H9 (cell line): ENCODE measurements at regions not wholly inside any gene's neighbourhood (a gene's known extent, or its start where the extent isn't known, plus 50 kb on each side); places are given as distances from the start of the nearest gene placed in this dataset.

Source experiments
- DNase-seq: peaks from one replicate; pipeline ENCODE4 v3.0.0-alpha.2; 2017
- H2AFZ ChIP-seq: one replicate; pipeline ENCODE4 v1.6.1; 2013; ENCODE audit warnings: mild to moderate bottlenecking, low read length, control low read depth, moderate library complexity
- H2AK5ac ChIP-seq: 2 replicates; pipeline ENCODE4 v1.6.1; 2013; ENCODE audit warnings: low read length, control low read depth, mixed read lengths; ENCODE audit not compliant: insufficient read length
- H2BK120ac ChIP-seq: one replicate; pipeline ENCODE4 v1.6.1; 2013; ENCODE audit warnings: low read depth, mild to moderate bottlenecking, low read length, control low read depth, inconsistent platforms; ENCODE audit not compliant: poor library complexity, severe bottlenecking
- H2BK12ac ChIP-seq: 2 replicates; pipeline ENCODE4 v1.6.1; 2013; ENCODE audit warnings: low read length, control low read depth, mixed read lengths, low read depth; ENCODE audit not compliant: insufficient read length
- H2BK15ac ChIP-seq: 2 replicates; pipeline ENCODE4 v1.6.1; 2013; ENCODE audit warnings: low read depth, low read length, control low read depth
- H2BK20ac ChIP-seq: one replicate; pipeline ENCODE4 v1.6.1; 2013; ENCODE audit warnings: low read depth, mild to moderate bottlenecking, low read length, control low read depth, inconsistent platforms; ENCODE audit not compliant: poor library complexity, severe bottlenecking
- H2BK5ac ChIP-seq: 2 replicates; pipeline ENCODE4 v1.6.1; 2013; ENCODE audit warnings: low read length, control low read depth, mixed read lengths; ENCODE audit not compliant: insufficient read length
- H3K14ac ChIP-seq: 2 replicates; pipeline ENCODE4 v1.6.1; 2013; ENCODE audit warnings: low read length, control low read depth; ENCODE audit not compliant: insufficient read depth
- H3K18ac ChIP-seq: 2 replicates; pipeline ENCODE4 v1.6.1; 2013; ENCODE audit warnings: low read depth, mild to moderate bottlenecking, mixed read lengths, low read length, control low read depth; ENCODE audit not compliant: insufficient read length
- H3K23ac ChIP-seq: 2 replicates; pipeline ENCODE4 v1.6.1; 2013; ENCODE audit warnings: low read length, control low read depth, mixed read lengths, low read depth; ENCODE audit not compliant: insufficient read length
- H3K23me2 ChIP-seq: 2 replicates; pipeline ENCODE4 v1.6.1; 2013; ENCODE audit warnings: low read depth, mild to moderate bottlenecking, mixed read lengths, low read length, control low read depth; ENCODE audit not compliant: insufficient read length, poor library complexity, severe bottlenecking
- H3K27ac ChIP-seq: 2 replicates; pipeline ENCODE4 v1.5.1; 2013; ENCODE audit warnings: low read length, control low read depth, mixed read lengths, low read depth; ENCODE audit not compliant: insufficient read length
- H3K27me3 ChIP-seq: 2 replicates; pipeline ENCODE4 v1.6.1; 2013; ENCODE audit warnings: low read length, control low read depth, inconsistent platforms; ENCODE audit not compliant: insufficient read depth
- H3K4ac ChIP-seq: 2 replicates; pipeline ENCODE4 v1.6.1; 2013; ENCODE audit warnings: low read depth, mild to moderate bottlenecking, control low read depth, inconsistent platforms, low read length, moderate library complexity
- H3K4me1 ChIP-seq: 2 replicates; pipeline ENCODE4 v1.6.1; 2013; ENCODE audit warnings: low read length, control low read depth, inconsistent platforms; ENCODE audit not compliant: insufficient read depth
- H3K4me2 ChIP-seq: 2 replicates; pipeline ENCODE4 v1.6.1; 2013; ENCODE audit warnings: low read length, control low read depth, mixed read lengths; ENCODE audit not compliant: insufficient read length, insufficient read depth
- H3K56ac ChIP-seq: 2 replicates; pipeline ENCODE4 v1.6.1; 2013; ENCODE audit warnings: low read depth, mild to moderate bottlenecking, mixed read lengths, low read length, control low read depth; ENCODE audit not compliant: insufficient read length
- H3K79me1 ChIP-seq: 2 replicates; pipeline ENCODE4 v1.6.1; 2013; ENCODE audit warnings: low read depth, mild to moderate bottlenecking, moderate library complexity, low read length, control low read depth, inconsistent platforms; ENCODE audit not compliant: insufficient read depth, poor library complexity, severe bottlenecking
- H3K79me2 ChIP-seq: 2 replicates; pipeline ENCODE4 v1.6.1; 2013; ENCODE audit warnings: low read length, control low read depth, inconsistent platforms; ENCODE audit not compliant: insufficient read depth
- H3K9ac ChIP-seq: 2 replicates; pipeline ENCODE4 v1.6.1; 2013; ENCODE audit warnings: low read length, control low read depth, mixed read lengths; ENCODE audit not compliant: insufficient read length; ENCODE audit errors: extremely low read depth
- H3K9me3 ChIP-seq: one replicate; pipeline ENCODE4 v1.6.1; 2013; ENCODE audit warnings: low read depth, low read length, inconsistent platforms; ENCODE audit not compliant: control insufficient read depth
- H3T11ph ChIP-seq: one replicate; pipeline ENCODE4 v1.6.1; 2013; ENCODE audit warnings: mild to moderate bottlenecking, low read length, control low read depth, inconsistent platforms
- H4K20me1 ChIP-seq: one replicate; pipeline ENCODE4 v1.6.1; 2013; ENCODE audit not compliant: control insufficient read depth, insufficient read length, insufficient read depth
- H4K5ac ChIP-seq: 2 replicates; pipeline ENCODE4 v1.6.1; 2013; ENCODE audit warnings: low read depth, mild to moderate bottlenecking, mixed read lengths, low read length, control low read depth; ENCODE audit not compliant: insufficient read length
- H4K8ac ChIP-seq: replicated peaks from 2 replicates; pipeline ENCODE4 v1.6.1; 2013; ENCODE audit warnings: low read length, control low read depth, mixed read lengths, low read depth; ENCODE audit not compliant: insufficient read length
- H4K91ac ChIP-seq: 2 replicates; pipeline ENCODE4 v1.6.1; 2013; ENCODE audit warnings: low read depth, mild to moderate bottlenecking, moderate library complexity, mixed read lengths, low read length, control low read depth; ENCODE audit not compliant: insufficient read length
- H3K27ac Mint-ChIP-seq, 3 experiments: 2 replicates in 2 of 3; 3 replicates in 1 of 3; pipeline ENCODE4 v1.8.0; 2020 to 2021; ENCODE audit warnings: mixed read lengths in 3 of 3, mild to moderate bottlenecking in 1 of 3, moderate library complexity in 1 of 3
- H3K27me3 Mint-ChIP-seq: 2 replicates; pipeline ENCODE4 v1.8.0; 2021; ENCODE audit warnings: low read depth, mild to moderate bottlenecking, moderate library complexity, mixed read lengths
- H3K36me3 Mint-ChIP-seq, 3 experiments: 2 replicates in 2 of 3; 3 replicates in 1 of 3; pipeline ENCODE4 v1.8.0; 2020 to 2021; ENCODE audit warnings: low read depth in 3 of 3, mixed read lengths in 3 of 3; ENCODE audit not compliant: insufficient read depth in 1 of 3
- H3K4me1 Mint-ChIP-seq, 2 experiments: 2 replicates each; pipeline ENCODE4 v1.8.0; 2020; ENCODE audit warnings: mixed read lengths in 2 of 2
- H3K4me3 Mint-ChIP-seq, 2 experiments: 2 replicates in 1 of 2; 3 replicates in 1 of 2; pipeline ENCODE4 v1.8.0; 2020 to 2021; ENCODE audit warnings: mild to moderate bottlenecking in 2 of 2, mixed read lengths in 2 of 2, moderate library complexity in 1 of 2
- H3K9me3 Mint-ChIP-seq, 2 experiments: 2 replicates in 1 of 2; 3 replicates in 1 of 2; pipeline ENCODE4 v1.8.0; 2020; ENCODE audit warnings: mild to moderate bottlenecking in 2 of 2, mixed read lengths in 2 of 2, moderate library complexity in 1 of 2
- WGBS: extraction: QIAGEN DNeasy Blood & Tissue Kit; methylation state at CpG from one replicate; pipeline ENCODE4 v1.1.7; 2013; ENCODE audit warnings: missing lambda C conversion rate, low lambda C conversion rate, mixed read lengths; ENCODE audit not compliant: insufficient read length; ENCODE audit errors: extremely low coverage; 5-methylcytosine and 5-hydroxymethylcytosine counted together
- TF ChIP-seq, protein P1 (sequence below): fragments of 200-600 bp; sonication (generic); conservative IDR thresholded peaks from 3 replicates; pipeline ENCODE4 v1.8.0; 2021; ENCODE audit warnings: antibody characterized with exemption, mild to moderate bottlenecking

DNA sequence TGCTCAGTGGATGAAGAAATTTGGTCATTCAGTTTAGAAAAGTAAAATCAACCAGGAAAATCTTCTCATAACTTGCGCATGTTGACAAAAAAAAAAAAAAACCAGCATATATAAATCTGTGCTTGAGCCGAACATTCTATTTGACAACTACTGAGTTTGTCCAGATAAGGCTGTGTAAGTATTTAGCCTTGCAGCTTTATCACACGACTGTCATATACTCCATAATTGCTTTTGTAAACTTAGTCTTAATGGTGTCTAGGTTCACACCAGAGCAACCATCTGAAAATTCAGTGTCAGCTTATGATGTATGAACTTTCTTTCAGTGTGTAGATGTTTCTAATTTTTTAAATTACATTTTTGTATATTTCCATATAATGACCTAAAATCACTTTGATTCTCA is 1173.8 kb upstream of the TMPRSS15 start:
- no peak overlapping the region for H3K23ac ChIP-seq
- no peak overlapping the region for H3K9ac ChIP-seq
- TF ChIP-seq, protein P1, sequence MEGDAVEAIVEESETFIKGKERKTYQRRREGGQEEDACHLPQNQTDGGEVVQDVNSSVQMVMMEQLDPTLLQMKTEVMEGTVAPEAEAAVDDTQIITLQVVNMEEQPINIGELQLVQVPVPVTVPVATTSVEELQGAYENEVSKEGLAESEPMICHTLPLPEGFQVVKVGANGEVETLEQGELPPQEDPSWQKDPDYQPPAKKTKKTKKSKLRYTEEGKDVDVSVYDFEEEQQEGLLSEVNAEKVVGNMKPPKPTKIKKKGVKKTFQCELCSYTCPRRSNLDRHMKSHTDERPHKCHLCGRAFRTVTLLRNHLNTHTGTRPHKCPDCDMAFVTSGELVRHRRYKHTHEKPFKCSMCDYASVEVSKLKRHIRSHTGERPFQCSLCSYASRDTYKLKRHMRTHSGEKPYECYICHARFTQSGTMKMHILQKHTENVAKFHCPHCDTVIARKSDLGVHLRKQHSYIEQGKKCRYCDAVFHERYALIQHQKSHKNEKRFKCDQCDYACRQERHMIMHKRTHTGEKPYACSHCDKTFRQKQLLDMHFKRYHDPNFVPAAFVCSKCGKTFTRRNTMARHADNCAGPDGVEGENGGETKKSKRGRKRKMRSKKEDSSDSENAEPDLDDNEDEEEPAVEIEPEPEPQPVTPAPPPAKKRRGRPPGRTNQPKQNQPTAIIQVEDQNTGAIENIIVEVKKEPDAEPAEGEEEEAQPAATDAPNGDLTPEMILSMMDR = no peak
- H3K23me2 ChIP-seq = no peaks in the 10 kb centered on the region
- H3K79me2 ChIP-seq = no peaks in the 10 kb centered on the region
- no peak overlapping the region for H4K8ac ChIP-seq
- no peak overlapping the region for H3K14ac ChIP-seq
- no peak overlapping the region for H2BK20ac ChIP-seq
- no peak overlapping the region for H2BK15ac ChIP-seq
- no peak overlapping the region for H3T11ph ChIP-seq
- no peak overlapping the region for H3K4me2 ChIP-seq
- no CpG with 5 or more reads among the region's 3 CpGs for WGBS
- H3K4me3 Mint-ChIP-seq = no peak overlapping the region
- no peak overlapping the region for H3K4ac ChIP-seq
- H3K9me3 ChIP-seq = no peaks in the 10 kb centered on the region
- H3K27me3 Mint-ChIP-seq = no peaks in the 10 kb centered on the region
- H3K27ac Mint-ChIP-seq = no peak overlapping the region
- no peak overlapping the region for H2BK5ac ChIP-seq
- no peak overlapping the region for H3K56ac ChIP-seq
- H4K91ac ChIP-seq = no peak overlapping the region
- no peaks in the 10 kb centered on the region for H3K36me3 Mint-ChIP-seq
- H3K9me3 Mint-ChIP-seq = peaks cover 0 to under 1% of the 10 kb centered on the region in 2 experiments; a peak in 1 of 5 replicates
- no peaks in the 10 kb centered on the region for H3K27me3 ChIP-seq
- no peak overlapping the region for H2BK12ac ChIP-seq
- no peaks in the 10 kb centered on the region for H4K20me1 ChIP-seq
- H2BK120ac ChIP-seq = no peak overlapping the region
- H2AFZ ChIP-seq = no peak overlapping the region
- H2AK5ac ChIP-seq = no peak overlapping the region
- DNase-seq = no peak
- no peaks in the 10 kb centered on the region for H3K4me1 Mint-ChIP-seq
- no peak overlapping the region for H3K18ac ChIP-seq
- no peak overlapping the region for H3K27ac ChIP-seq
- H4K5ac ChIP-seq = no peak overlapping the region
- H3K4me1 ChIP-seq = no peaks in the 10 kb centered on the region
- no peaks in the 10 kb centered on the region for H3K79me1 ChIP-seq
